ENCODE measurements at regions not wholly inside any gene's neighbourhood (a gene's known extent, or its start where the extent isn't known, plus 50 kb on each side); places are given as distances from the start of the nearest gene placed in this dataset.
A peak's percentile ranks its signal among the peaks of the same experiment; 100 is the strongest.

DNA sequence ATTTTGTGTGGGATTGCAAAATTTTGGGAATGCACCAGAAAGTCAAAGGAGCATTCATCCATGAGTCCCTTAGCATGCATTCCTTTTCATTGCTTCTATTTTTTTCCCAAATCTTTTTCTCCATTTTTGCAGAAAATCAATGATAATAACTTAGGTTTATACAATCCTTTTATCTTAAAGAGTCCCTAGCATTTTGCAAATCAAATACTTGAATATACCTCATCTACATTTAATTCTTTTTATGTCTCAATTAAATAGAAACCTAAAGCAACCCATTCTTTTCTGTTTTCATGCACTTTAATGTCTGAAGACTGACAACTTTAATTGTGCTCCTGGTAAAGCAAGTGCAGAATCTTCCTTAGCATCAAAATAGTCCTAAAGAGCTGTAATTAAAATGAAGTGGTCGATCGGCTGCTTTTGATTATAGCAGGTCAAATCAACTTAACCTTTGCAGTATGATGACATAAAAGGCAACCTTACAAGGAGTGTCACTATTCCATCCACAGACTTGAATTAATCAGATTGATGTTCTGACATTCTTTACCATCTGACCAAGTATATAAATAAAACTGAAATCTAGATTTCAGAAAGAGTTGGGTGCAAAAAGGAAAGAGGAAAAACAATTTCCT is 168.4 kb downstream of the ALG10B start:
- Histone ChIP-seq H3K27ac (ENCODE audit: low read length) (no peak overlapping the region), H4K20me1 (ENCODE audit: low read length) (no peaks in the 10 kb centered on the region), H3F3A (ENCODE audit: low read length, unreplicated experiment) (no peaks in the 10 kb centered on the region), H3K27me3 (ENCODE audit: low read length) (no peaks in the 10 kb centered on the region), H3K9ac (ENCODE audit: low read length) (no peak overlapping the region), H3K4me3 (ENCODE audit: low read length) (no peak overlapping the region), H3K79me2 (ENCODE audit: low read length) (no peaks in the 10 kb centered on the region), H3K9me3 (ENCODE audit: low read length) (no peaks in the 10 kb centered on the region), H3K9me2 (replicated peaks; ENCODE audit: low read length) (no peaks in the 10 kb centered on the region), H2AFZ (ENCODE audit: low read length) (no peak overlapping the region), H3K36me3 (ENCODE audit: low read depth, low read length) (no peaks in the 10 kb centered on the region), H3K4me2 (ENCODE audit: low read length) (no peak overlapping the region), H3K4me1 (ENCODE audit: insufficient read depth, low read length) (0 out of 2 replicates have a peak, but pooled peaks cover 6% of the 10 kb centered on the region)
- ChIA-PET POLR2A (ENCODE audit: unreplicated experiment) (no interaction called here), CTCF (no interaction called here)
- BruUV-seq (replicated peaks), result no TSS peak
- intact Hi-C loops (cut with micrococcal nuclease), result no loop called here
- ATAC-seq (no peak), DNase-seq (no peak)
- TF ChIP-seq EZH2 (IDR thresholded peaks at IDR 0.05; ENCODE audit: low read length, unreplicated experiment), result no peak
- TF ChIP-seq, protein P1, sequence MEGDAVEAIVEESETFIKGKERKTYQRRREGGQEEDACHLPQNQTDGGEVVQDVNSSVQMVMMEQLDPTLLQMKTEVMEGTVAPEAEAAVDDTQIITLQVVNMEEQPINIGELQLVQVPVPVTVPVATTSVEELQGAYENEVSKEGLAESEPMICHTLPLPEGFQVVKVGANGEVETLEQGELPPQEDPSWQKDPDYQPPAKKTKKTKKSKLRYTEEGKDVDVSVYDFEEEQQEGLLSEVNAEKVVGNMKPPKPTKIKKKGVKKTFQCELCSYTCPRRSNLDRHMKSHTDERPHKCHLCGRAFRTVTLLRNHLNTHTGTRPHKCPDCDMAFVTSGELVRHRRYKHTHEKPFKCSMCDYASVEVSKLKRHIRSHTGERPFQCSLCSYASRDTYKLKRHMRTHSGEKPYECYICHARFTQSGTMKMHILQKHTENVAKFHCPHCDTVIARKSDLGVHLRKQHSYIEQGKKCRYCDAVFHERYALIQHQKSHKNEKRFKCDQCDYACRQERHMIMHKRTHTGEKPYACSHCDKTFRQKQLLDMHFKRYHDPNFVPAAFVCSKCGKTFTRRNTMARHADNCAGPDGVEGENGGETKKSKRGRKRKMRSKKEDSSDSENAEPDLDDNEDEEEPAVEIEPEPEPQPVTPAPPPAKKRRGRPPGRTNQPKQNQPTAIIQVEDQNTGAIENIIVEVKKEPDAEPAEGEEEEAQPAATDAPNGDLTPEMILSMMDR (conservative IDR thresholded peaks at IDR 0.05; ENCODE audit: low read depth, low read length), result no peak

- no peak overlapping the region for H3K27ac ChIP-seq (ENCODE audit: low read length)
- H3K79me2 ChIP-seq (ENCODE audit: low read length), result no peaks in the 10 kb centered on the region
- H3K4me1 ChIP-seq (ENCODE audit: insufficient read depth, low read length), result no peaks in the 10 kb centered on the region
- BruUV-seq (replicated peaks), result no TSS peak
- H3F3A ChIP-seq (ENCODE audit: low read length, unreplicated experiment), result no peaks in the 10 kb centered on the region
- intact Hi-C loops (cut with micrococcal nuclease), result no loop called here
- no peak overlapping the region for H3K4me2 ChIP-seq (ENCODE audit: low read length)
- no peak for ATAC-seq
- no peak overlapping the region for H3K9ac ChIP-seq (ENCODE audit: low read length)
- H3K27me3 ChIP-seq (ENCODE audit: low read length), result no peaks in the 10 kb centered on the region
- no peaks in the 10 kb centered on the region for H3K9me3 ChIP-seq (ENCODE audit: low read length)
- H3K9me2 ChIP-seq (replicated peaks; ENCODE audit: low read length), result no peaks in the 10 kb centered on the region
- no peak for DNase-seq
- ChIA-PET POLR2A (ENCODE audit: unreplicated experiment) (no interaction called here), CTCF (no interaction called here)
- no peaks in the 10 kb centered on the region for H4K20me1 ChIP-seq (ENCODE audit: low read length)
- no peaks in the 10 kb centered on the region for H3K36me3 ChIP-seq (ENCODE audit: low read depth, low read length)
- TF ChIP-seq EZH2 (IDR thresholded peaks at IDR 0.05; ENCODE audit: low read length, unreplicated experiment), result no peak
- H2AFZ ChIP-seq (ENCODE audit: low read length), result no peak overlapping the region
- no peak overlapping the region for H3K4me3 ChIP-seq (ENCODE audit: low read length)
Observed at GRCh38 chr12:38488866-38489265, 172.3 kb downstream of the ALG10B start.

DNA sequence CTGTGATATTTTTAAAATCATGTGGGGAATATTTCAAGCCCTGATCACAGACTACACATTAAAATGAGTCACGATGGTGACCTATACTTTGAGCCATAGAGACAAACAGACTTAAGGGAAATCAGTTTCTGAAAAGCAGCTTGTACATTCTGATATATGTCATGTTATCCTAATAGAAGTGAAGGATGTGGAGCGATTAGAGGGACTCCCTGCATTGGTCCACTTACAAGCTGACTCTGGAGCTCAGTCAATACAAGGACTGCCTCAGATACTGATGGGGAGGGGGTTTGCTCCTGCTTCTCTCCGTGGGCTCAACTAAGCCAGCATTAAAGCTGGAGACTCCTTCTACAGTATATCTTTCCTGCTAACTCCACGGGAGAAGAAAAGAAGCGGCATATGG is 173.5 kb downstream of the ALG10B start:
- H3K9me2 ChIP-seq (replicated peaks; ENCODE audit: low read length), result no peaks in the 10 kb centered on the region
- intact Hi-C loops (cut with micrococcal nuclease), result loop anchor here (5.0 kb wide), 1 partner anchor 43 kb away; no protein-coding TSS in a partner anchor
- H3F3A ChIP-seq (ENCODE audit: low read length, unreplicated experiment), result no peaks in the 10 kb centered on the region
- POLR2A ChIA-PET (ENCODE audit: unreplicated experiment), result no interaction called here
- no peaks in the 10 kb centered on the region for H3K4me1 ChIP-seq (ENCODE audit: insufficient read depth, low read length)
- BruUV-seq (replicated peaks), result no TSS peak
- H3K27me3 ChIP-seq (ENCODE audit: low read length), result no peaks in the 10 kb centered on the region
- H3K4me3 ChIP-seq (ENCODE audit: low read length), result no peak overlapping the region
- DNase-seq, result no peak
- peak; percentile 31; the same call in 1 of the 2 replicates for ATAC-seq
- no peak overlapping the region for H3K27ac ChIP-seq (ENCODE audit: low read length)
- no peak overlapping the region for H3K4me2 ChIP-seq (ENCODE audit: low read length)
- H4K20me1 ChIP-seq (ENCODE audit: low read length), result no peaks in the 10 kb centered on the region
- H2AFZ ChIP-seq (ENCODE audit: low read length), result no peak overlapping the region
- CTCF ChIA-PET, result interaction anchor here (0.6 kb wide), 1 partner anchor 132 kb away, joined by 3 read pairs; no protein-coding TSS in a partner anchor
- H3K9me3 ChIP-seq (ENCODE audit: low read length), result no peaks in the 10 kb centered on the region
- H3K79me2 ChIP-seq (ENCODE audit: low read length), result no peaks in the 10 kb centered on the region
- H3K9ac ChIP-seq (ENCODE audit: low read length), result no peak overlapping the region
- no peak for TF ChIP-seq EZH2phosphoT487 (IDR thresholded peaks at IDR 0.05; ENCODE audit: borderline replicate concordance, low read length)
- TF ChIP-seq, protein P1 (conservative IDR thresholded peaks at IDR 0.05; ENCODE audit: low read depth, low read length), result no peak
- no peak for TF ChIP-seq EZH2 (IDR thresholded peaks at IDR 0.05; ENCODE audit: low read length, unreplicated experiment)
- no peaks in the 10 kb centered on the region for H3K36me3 ChIP-seq (ENCODE audit: low read depth, low read length)
